ENCODE measurements at regions not wholly inside any gene's neighbourhood (a gene's known extent, or its start where the extent isn't known, plus 50 kb on each side); places are given as distances from the start of the nearest gene placed in this dataset.
"Not testable (repeated sequence)": the region's sequence is repeated elsewhere in the genome, so short reads cannot be mapped to it uniquely, and the experiment has no call there.

GRCh38 chr15:70376929-70377691 lies 279.4 kb upstream of the TLE3 start:
- no peak for TF ChIP-seq CTCF (IDR thresholded peaks at IDR 0.05; ENCODE audit: low read depth, low read length, missing control alignments)
- DNase-seq (ENCODE audit: extremely low read depth, low read depth): no peak
- no peak overlapping the region for H3K4me3 ChIP-seq (replicated peaks; ENCODE audit: low read depth, low read length)

DNA sequence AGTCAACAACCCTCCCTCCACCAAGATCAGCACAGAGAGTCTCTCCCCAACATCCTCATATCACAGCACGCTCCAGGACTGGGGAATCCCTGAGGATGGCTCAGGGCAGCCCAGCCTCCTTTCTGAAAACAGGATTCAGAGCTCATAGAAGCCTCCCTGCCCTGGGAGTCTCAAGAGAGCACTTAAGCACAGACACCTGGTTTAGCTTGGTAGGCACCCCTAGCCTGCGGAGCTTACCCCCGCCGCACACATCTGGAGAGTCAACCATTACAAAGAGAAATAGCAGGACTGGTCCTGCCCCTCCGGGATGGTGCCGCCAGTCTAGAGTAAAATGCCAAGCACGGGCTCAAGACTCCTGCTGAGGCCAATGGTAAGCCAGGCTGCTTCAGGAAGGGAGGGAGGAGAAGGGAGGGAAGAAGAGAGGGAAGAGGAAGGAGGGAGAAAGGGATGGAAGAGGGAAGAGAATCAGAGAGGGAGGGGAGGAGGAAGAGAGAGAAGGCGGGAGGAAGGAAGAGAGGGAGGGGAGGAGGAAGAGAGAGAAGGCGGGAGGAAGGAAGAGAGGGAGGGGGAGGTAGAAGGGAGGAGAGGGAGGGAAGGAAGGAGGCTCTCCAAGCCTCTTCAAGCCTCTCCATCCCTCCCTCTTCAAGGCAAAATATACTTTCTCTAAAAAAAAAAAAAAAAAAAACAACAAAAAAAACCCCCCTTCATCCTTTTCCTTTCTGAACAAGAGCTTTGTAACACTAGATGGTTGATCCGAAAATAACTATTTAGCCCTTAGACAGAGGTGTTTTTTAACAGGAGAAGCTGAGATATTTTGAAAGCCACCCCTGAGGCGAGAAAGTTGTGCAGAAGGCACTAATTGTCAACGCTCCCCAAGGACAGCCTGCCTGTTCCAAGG lies 278.6 kb upstream of the TLE3 start:
- no peak overlapping the region for H3K4me3 ChIP-seq (replicated peaks; ENCODE audit: low read depth, low read length)
- no peak for TF ChIP-seq CTCF (IDR thresholded peaks at IDR 0.05; ENCODE audit: low read depth, low read length, missing control alignments)
- no peak for DNase-seq (ENCODE audit: extremely low read depth, low read depth)

GRCh38 chr15:70375586-70375985 lies 277.9 kb upstream of the TLE3 start:
- no peak for TF ChIP-seq CTCF (IDR thresholded peaks at IDR 0.05; ENCODE audit: low read depth, low read length, missing control alignments)
- no peak overlapping the region for H3K4me3 ChIP-seq (replicated peaks; ENCODE audit: low read depth, low read length)
- no peak for DNase-seq (ENCODE audit: extremely low read depth, low read depth)

DNA sequence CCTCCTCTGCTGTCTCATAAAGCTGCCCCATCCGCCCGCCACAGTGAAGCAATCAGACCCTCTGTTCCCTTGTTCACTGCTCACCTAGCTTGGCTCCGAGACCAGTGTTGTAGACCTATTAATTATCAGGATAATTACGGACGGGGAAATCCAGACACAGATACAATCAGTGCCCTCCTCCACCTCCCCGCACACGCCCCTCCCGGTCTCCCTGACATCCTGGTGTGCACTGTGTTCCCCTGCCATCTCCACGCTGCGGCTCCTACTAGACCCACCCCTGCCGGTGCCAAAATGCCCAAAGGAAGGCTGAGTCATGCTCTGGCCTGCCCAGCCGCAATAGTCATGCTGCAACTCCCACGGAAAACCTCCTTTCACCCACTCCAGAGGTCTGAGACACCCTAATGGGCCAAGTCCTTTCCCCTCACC lies 277.3 kb upstream of the TLE3 start:
- H3K4me3 ChIP-seq (replicated peaks; ENCODE audit: low read depth, low read length): no peak overlapping the region
- DNase-seq (ENCODE audit: extremely low read depth, low read depth): no peak
- no peak for TF ChIP-seq CTCF (IDR thresholded peaks at IDR 0.05; ENCODE audit: low read depth, low read length, missing control alignments)

DNA sequence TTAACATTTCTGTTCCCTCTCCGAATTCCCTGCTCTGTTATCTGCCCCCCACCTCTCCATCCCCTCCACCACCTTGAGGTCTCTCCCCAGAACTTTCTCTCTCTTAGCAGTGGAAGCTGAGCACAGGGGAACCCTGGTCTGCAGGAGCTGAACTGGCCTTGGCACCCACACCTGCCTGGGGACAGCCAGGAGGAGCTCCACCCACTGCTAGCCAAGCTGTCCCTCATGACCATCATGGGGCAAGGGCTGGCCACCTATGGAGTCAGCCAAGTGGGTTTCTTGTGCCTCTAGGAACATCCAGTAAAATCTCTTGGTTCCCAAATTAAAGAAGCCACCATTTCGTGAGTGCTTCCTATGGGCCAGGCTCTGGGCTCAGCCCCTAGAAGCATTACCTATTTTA lies 276.4 kb upstream of the TLE3 start:
- no peak for DNase-seq (ENCODE audit: extremely low read depth, low read depth)
- H3K4me3 ChIP-seq (replicated peaks; ENCODE audit: low read depth, low read length): no peak overlapping the region
- no peak for TF ChIP-seq CTCF (IDR thresholded peaks at IDR 0.05; ENCODE audit: low read depth, low read length, missing control alignments)

DNA sequence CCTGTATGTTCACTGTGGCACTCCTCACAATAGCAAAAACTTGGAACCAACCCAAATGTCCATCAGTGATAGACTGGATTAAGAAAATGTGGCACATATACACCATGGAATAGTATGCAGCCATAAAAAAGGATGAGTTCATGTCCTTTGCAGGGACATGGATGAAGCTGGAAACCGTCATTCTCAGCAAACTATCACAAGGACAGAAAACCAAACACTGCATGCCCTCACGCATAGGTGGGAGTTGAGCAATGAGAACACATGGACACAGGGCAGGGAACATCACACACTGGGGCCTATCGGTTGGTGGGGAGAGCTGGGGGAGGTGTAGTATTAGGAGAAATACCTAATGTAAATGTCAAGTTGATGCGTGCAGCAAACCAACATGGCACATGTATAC lies 275.7 kb upstream of the TLE3 start:
- DNase-seq (ENCODE audit: extremely low read depth, low read depth); H3K4me3 ChIP-seq (replicated peaks; ENCODE audit: low read depth, low read length): not testable (repeated sequence)

- H3K4me3 ChIP-seq (replicated peaks; ENCODE audit: low read depth, low read length); DNase-seq (ENCODE audit: extremely low read depth, low read depth): not testable (repeated sequence)
These were observed 270.4 kb upstream of the TLE3 start for GRCh38 chr15:70367913-70368705.

DNA sequence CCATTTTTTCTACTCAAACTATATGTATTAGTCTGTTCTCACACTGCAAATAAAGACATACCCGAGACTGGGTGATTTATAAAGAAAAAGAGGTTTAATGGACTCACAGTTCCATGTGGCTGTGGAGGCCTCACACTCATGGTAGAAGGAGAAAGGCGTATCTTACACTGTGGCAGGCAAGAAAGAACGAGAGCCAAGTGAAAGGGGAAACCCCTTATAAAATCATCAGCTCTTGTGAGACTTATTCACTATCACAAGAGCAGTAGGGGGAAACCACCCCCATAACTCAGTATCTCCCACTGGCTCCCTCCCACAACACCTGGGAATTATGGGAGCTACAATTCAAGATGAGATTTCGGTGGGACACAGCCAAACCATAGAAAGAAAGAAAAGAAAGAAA lies 266.3 kb upstream of the TLE3 start:
- DNase-seq (ENCODE audit: extremely low read depth, low read depth); H3K4me3 ChIP-seq (replicated peaks; ENCODE audit: low read depth, low read length): not testable (repeated sequence)
